Sciatic nerve (tissue), 2 donors: ENCODE measurements at regions not wholly inside any gene's neighbourhood (a gene's known extent, or its start where the extent isn't known, plus 50 kb on each side); places are given as distances from the start of the nearest gene placed in this dataset.

Experiments used
- ATAC-seq: fragments of 200-7000 bp; cut with Tn5 transposase; one replicate; pipeline ENCODE4 v1.9.1; 2020; ENCODE audit warnings: mild to moderate bottlenecking, moderate library complexity
- DNase-seq: peaks from one replicate; pipeline ENCODE4 v3.0.0-alpha.2; 2020; ENCODE audit warnings: low spot score
- intact Hi-C: fragments of 100-400 bp; cut with DNase I; formaldehyde crosslinking; loops from one replicate; pipeline ENCODE4 v1.14.2; 2022
- donor health status: DM: no; HTN: no; CAD: no.
- donor health status: DM: no; HTN: no; CAD: no.

DNA sequence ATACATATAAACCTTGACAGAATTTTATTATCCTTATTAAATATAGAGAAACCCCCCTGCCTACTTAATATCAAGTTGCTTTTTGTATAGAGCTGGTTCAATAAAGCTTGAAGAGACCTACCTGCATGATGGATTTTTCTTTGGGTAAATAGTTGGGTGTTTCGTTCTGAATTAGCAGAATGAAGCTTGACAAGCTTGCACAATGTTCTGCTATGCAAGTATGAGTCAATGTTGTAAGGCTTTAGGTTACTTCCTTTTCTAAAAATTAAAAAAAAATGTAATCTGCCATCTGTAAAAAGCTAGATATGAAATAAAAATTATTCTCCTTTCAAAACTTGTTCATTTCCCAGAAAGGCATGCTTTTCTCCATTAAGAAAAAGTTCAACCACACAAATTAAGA is 1662.6 kb upstream of the SEL1L start:
- no peak for DNase-seq
- intact Hi-C loops: no loop called here
- ATAC-seq: no peak

DNA sequence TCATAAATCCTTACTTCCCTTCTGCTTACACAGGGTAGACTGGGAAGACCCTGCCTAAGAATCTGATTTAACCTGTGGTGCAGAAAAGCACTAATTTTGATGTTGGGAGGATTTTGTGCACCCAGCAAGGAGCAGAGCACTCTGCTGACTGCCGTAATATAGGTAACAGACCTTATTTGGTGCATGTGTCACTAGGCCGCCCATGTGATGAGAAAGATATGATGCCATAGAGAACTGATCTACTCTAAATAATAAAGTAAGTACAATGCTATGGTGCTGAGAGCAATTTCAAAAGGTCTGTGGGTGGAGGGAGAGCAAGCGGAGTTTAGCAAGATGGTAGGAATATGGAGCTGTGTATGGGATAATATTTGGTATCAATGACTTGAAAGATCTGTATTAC is 1663.6 kb upstream of the SEL1L start:
- intact Hi-C loops: no loop called here
- no peak for DNase-seq
- no peak for ATAC-seq

DNA sequence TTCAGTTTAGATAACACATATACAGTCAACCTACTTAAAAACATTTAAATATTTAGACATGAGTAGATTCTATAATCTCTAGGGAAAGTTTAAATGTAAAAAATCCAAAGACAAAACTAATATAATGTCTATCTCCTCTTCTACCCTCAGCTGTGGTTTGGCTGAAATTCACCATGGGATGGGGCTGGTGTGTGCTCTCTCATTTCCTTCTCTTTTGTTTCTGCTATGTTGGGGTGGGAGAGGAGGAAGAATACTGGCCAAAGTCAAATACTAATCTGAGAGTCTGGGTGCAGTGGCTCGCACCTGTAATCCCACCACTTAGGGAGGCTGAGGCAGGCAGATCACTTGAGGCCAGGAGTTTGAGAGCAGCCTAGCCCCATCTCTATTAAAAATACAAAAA is 1673.9 kb upstream of the SEL1L start:
- intact Hi-C loops: no loop called here
- DNase-seq: no peak
- ATAC-seq: no peak

DNA sequence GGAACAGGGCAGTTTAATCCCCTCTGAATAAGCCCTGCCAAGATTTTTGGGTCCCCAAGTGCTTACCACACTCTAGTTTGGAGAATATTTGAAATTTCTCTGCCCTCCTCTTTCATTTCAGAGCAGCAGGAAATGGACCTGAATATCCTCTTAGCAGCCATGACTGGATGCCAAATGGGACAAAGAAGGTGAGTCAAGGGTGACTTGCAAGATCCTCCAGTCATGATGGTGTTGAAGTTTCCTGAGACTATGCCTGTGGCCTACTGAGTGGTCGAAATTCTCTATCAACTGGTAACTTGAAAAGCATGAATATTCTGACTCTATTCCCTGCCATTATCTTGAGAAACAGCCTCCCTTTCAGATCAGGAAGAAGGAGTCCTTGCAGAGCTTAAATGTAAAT is 1674.7 kb upstream of the SEL1L start:
- no peak for ATAC-seq
- no peak for DNase-seq
- intact Hi-C loops: no loop called here

DNA sequence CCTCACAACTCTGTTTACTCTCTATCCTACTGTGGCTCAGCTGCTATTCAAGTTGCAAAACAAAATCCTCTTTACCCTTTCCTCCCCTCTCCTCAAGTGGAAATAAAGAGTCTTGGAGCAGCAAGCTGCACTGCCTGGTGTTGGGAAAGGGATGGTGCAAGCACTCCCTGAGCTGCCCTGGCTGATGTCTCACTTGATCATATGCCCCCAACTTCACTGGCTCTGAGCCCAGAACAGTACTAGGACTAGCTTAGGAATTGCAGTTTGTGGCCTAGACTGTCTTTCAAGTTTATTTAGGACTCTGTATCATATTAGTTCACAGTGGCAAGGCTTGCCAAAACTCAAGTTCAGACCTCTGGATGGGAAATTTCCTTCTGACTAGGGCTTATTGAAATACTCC is 1683.8 kb upstream of the SEL1L start:
- no peak for DNase-seq
- peak; percentile 78 for ATAC-seq
- intact Hi-C loops: no loop called here

DNA sequence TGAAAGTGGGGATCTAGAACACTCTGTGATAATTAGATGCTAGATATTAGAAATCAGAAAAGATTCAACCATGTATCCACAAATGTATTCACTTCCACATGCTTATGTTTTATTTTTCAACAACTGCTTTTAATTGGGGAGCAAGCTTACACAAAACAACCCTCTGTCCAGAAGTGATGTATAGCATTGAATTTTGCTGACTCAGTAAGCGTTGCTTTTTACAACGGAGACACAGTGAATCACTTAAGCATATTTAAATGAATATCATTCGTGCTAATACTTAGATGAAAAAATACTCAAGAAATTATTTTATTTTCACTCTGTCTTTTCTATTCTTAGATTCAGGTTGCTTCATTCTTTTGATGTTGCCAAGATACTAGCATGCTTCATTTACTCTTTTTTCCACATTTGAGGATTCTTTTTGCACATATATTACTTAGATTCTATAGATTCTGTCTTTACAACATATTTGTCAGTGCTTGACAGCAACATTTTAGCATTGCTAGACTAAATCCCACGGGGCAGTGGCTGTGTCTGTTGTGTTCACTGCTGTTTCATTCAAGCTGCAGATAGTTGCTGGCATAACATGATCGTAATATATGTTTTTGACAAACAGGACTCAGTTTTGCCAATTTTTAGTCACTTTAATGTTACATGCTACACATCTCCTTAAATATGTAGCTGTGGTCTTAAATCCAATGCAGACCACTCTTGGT is 1714.4 kb upstream of the SEL1L start:
- ATAC-seq: no peak
- no peak for DNase-seq
- intact Hi-C loops: no loop called here

DNA sequence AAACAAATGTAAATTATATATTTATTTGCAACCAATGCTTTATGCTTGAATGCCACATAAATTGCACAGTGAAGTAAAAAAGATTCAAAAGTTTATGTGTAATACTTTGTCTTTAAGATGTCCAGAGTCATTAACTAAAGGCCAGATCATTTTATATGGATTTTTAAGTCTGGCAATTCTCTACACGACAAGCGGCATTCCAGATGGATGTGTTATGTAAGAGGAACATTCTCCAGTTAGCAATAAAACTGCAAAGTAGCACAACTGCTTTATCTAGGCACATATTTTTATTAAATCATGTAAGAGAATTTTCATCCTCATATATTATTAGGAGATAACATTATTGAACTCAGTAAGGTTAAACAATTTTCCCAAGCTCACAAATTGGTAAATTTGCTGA is 1717.7 kb upstream of the SEL1L start:
- intact Hi-C loops: no loop called here
- ATAC-seq (no peak), DNase-seq (no peak)

DNA sequence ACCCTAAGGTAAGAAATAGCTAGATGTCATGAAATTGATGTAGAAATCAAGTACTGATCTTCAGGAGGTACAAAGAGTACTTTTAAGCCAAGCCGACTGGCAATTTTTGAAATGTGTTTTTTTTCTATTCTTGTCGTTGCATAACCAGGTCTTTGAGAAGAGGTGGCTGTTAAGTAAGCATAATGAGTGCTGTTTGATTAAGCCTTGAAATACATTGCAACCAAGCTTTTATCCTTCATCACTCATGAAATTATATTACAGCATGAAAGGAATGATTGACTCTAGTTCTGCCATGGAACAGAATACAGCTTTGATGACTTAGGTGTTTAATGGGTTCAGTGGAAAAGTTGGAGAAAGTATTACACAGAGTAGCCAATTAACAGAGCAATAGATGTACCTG is 1720.2 kb upstream of the SEL1L start:
- ATAC-seq (no peak), DNase-seq (no peak)
- intact Hi-C loops: no loop called here

DNA sequence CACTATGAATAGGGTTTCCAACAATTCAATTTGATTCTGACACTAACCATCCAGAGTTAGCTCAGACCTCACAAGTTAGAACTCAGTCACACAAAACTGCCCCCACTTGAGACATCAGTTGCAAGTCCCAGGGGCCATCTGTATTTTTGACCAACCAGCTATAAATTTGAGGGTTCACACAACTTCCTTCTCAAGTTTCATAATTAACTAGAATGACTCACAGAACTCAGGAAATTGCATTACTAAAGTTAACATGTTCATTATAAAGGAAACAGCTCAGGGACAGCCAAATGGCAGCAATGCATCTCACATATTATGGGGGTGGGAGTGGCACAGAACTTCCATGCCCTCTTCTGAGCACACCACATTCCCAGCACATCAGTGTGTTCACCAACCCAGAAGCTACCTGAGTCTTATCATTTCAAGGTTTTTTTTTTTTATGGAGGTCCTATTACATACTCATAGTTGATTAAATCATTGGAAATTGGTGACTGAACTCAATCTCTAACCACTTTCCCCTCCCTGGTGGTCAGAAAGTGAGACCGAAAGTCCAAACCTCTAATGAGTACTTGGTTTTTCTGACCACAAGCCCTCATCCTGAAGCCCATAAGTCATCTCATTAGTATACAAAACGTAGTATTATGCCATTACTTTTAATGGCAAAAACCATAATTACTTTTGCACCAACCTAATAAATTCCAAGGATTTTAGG is 1721.5 kb upstream of the SEL1L start:
- intact Hi-C loops: no loop called here
- DNase-seq (no peak), ATAC-seq (no peak)

DNA sequence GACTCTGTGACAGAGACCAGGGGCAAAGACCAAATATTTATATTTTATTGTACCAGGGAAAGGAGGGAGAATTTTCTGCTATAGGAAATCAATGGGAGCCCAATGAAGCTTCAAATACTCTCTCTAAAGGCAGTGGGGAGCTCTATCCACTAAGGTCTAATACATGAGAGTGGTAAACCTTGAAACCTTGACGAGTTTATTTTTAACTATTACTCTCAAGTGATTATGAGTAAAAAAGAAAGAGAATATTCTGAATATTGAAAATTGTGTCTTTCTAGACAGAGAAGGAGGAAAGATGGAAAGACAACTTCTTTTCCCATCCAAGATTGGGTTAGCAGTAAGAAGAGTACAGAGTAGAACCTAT is 1722.1 kb upstream of the SEL1L start:
- intact Hi-C loops: no loop called here
- DNase-seq (no peak), ATAC-seq (no peak)

DNA sequence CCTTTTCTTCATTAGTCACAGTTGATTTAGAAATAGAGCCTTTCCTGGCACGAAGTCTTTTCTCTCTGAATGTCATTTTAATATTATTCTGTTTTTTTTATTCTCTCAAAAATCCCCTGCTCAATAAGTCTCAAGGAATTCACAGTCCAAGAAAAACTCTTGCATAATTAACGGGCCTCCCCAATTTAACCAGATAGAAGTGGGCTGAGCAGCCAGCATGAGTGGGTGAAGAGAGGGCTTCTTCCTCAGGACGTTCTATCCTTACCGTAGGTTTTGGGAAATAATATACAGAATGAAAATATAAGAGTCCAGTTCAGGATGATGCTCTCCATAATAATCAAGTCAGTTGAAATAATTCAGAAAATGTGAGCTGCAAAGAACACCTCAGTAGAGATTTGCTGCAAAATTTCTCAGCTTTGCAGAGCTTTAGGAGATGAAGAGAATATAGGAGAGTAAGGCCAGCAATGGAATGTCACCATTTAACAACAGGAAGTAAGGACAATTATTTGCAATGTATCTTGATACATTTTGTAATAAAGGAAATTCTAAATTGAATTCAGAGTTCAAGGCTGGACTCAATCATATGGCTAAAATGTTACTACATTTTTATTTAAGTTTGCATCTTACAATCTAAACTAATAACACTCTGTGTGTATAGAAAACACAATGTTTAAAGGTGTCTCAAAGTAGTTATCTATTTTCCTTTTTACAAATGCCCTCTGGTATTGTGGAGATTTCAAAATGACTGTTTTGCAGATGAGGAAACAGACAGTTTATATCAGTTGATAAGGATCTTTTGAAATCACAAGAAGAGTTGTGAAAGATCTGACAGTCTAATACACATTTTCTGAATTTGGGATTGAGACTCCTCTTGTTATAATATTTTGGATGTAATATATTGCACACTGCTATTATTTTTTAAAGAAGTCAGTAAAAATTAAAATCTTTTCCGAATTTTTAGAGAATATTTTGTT is 1724.1 kb upstream of the SEL1L start:
- ATAC-seq (no peak), DNase-seq (no peak)
- intact Hi-C loops: no loop called here

DNA sequence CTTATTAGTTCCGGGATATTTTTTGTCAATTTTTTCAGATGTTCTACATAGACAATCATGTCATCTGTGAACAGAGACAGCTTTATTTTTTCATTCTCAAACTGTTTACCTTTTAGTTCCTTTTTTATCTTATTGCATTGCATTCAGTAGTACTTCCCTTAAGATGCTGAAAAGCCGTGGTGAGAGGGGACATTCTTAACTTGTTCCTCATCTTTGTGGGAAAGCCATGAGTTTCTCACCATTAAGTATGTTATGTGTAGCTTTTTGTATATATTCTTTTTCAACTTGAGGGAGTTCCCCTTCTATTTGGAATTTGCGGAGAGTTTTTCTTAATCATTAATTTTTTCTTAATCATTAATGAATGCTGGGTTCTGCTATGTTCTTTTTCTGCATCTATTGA is 1727.1 kb upstream of the SEL1L start:
- ATAC-seq (no peak), DNase-seq (no peak)
- intact Hi-C loops: no loop called here

DNA sequence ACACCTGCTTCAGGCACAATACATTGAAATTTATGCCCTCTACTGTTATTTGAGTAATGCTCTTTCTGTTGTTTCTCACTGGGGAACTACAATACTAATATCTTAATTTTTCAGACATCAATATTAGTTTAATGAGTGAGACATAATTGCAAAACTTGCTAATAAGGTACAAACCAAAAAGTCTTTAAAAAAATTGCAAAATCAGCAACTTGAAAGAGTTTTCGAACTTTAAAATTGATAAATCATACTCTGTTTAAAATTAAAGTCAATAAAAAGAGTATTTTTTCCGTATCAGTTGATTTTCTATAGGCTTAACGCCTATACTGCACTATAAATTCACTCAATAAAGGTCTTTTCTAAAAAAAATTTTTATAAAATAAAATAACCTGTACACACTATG is 1735.9 kb upstream of the SEL1L start:
- ATAC-seq: no peak
- intact Hi-C loops: no loop called here
- DNase-seq: no peak

DNA sequence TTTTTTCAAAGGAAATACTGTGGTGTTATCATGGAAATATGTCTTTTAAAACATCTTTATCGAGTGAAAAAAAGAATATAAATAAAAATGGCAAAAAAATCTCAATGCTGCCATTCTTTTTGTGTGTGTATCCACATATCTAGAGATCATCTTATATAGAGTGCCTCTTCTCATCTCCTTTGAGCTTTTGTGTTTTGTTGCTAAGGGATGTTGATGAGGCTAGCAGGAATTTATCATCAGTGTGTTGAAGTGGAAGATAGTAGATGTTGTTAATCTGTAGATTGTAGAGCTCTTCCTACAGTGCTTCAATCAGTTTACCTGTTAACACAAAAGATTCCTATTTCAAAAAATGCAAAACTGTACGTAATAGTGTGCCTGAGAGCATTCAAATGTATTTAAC is 1738.0 kb upstream of the SEL1L start:
- ATAC-seq: no peak
- no peak for DNase-seq
- intact Hi-C loops: no loop called here

DNA sequence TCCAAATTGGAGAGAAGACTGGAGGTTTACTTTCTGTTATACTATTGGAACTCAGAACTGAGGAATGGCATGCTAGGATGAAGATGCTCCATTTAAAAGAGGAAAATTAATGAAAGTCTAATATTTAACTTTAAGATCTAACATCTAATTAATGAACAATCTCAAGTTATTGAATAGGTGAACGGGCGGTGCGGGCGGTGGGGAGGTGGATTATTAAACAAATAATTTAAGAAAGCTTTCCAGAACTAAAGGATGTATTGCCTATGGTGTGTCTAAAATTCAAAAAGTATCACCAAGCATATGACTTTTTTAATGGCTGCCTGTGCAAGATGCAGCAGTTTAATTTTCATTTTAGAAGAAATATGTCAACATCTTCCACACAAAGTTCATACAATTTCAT is 1747.1 kb upstream of the SEL1L start:
- ATAC-seq: no peak
- no peak for DNase-seq
- intact Hi-C loops: no loop called here

DNA sequence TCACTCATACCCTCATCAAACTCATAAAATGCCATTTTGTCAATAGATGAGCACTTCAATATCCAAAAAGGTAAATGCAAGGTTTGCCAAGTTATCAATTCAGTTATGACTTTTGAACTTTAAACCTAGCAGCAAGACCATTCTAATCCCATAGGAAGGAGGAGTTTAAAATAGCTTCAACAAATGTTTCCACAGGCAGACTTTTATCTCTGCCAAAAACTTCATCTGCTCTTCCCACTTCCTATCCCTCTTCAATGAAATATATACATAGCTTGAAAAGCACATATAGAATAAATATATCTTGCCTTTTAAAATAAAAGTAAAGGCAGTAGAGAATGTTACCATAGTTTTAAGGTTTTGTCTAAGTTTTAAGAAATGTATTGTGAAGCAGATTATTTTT is 1749.1 kb upstream of the SEL1L start:
- intact Hi-C loops: no loop called here
- ATAC-seq: no peak
- no peak for DNase-seq

DNA sequence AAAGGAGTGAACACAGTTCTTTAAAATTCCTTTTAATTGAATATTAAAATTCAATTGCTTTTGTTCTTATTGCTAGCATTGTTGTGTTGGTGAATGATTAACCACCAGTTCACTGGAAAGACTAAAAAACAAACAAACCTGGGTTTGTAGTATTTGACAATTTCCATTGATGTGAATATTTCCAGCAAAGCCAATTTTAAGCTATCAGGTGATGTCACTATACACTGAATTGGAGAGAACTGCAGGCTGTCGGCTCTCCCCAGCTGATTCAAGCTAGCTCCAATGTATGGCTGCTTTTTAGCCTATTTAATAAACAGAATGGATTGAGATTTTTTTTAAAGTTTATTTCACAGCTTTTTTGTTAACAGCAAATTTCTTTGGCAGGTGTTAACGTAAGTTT is 1753.6 kb upstream of the SEL1L start:
- ATAC-seq (no peak), DNase-seq (no peak)
- intact Hi-C loops: no loop called here

DNA sequence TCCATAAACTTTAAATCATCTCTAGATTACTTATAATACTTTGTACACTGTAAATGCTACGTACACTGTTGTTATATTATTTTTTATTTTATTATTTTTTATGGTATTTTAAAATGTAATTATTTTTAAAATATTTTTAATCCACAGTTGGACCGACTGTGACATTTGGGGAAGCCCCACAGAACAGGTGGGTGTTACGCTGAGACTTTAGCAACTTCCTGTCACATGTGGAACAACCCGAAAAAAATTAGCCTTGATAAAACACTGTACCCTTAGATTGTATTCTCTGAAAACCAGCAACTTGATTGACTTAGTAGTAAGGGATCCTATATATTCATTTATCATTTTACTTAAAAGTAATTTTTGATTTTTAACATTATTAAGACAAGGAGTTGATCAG is 1755.7 kb upstream of the SEL1L start:
- ATAC-seq: no peak
- intact Hi-C loops: no loop called here
- no peak for DNase-seq

DNA sequence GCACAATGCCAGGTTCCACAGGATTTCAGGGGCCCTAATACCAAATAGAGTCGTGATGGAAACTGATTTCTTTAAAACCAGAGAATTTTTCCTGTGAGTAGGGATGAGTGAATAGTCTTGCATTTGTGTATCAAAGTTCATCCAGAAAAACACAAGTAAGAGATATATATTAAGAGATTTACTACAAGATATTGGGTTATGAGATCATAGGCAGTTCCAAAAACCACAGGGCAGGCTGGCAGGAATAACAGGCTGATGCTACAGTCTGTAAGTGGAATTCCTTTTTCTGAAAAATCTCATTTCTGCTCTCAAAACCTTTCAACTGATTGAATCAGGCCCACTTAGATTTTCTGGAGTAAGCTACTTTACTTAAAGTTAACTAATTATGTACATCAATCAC is 1756.2 kb upstream of the SEL1L start:
- intact Hi-C loops: no loop called here
- ATAC-seq (no peak), DNase-seq (no peak)

DNA sequence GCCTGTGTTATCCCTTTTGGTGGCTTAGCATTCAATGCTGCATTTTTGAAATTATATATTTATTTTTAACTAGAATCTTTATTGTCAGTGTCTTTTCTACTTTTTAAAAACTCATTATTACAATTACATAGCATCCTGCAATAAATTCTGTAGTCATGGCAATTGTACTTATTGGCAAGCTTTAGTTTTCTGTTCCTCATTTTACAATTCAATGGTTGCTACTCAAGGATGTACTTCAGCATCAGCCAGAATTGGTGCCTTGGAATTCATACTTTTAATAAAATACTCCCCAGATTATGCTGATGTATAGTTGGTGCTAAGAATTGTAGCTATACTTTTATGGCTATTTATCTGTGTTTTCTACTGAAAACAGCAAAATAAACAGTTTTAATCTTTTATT is 1756.8 kb upstream of the SEL1L start:
- intact Hi-C loops: no loop called here
- ATAC-seq (no peak), DNase-seq (no peak)
